ENCODE measurements at regions not wholly inside any gene's neighbourhood (a gene's known extent, or its start where the extent isn't known, plus 50 kb on each side); places are given as distances from the start of the nearest gene placed in this dataset.

DNA sequence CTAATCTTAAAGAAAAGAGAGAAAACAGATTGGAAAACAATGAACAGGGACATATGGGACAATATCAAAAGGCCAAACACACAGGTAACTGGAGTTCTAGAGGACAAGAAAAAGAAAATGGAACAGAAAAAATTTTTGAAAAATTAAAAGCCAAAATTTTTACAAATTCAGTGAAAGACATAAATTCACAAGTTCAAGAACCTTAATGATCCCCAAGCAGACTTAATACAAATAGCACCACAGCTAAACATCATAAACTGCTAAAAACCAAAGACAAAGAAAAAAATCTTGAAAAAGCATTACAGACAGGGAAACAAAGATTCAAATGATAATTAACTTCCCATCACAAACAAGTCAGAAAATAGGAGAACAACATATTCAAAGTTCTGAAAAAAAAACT is 338.5 kb upstream of the SLC30A5 start:
- TF ChIP-seq ZFX (IDR thresholded peaks at IDR 0.05; ENCODE audit: borderline replicate concordance), result no peak
- TF ChIP-seq, protein P1, sequence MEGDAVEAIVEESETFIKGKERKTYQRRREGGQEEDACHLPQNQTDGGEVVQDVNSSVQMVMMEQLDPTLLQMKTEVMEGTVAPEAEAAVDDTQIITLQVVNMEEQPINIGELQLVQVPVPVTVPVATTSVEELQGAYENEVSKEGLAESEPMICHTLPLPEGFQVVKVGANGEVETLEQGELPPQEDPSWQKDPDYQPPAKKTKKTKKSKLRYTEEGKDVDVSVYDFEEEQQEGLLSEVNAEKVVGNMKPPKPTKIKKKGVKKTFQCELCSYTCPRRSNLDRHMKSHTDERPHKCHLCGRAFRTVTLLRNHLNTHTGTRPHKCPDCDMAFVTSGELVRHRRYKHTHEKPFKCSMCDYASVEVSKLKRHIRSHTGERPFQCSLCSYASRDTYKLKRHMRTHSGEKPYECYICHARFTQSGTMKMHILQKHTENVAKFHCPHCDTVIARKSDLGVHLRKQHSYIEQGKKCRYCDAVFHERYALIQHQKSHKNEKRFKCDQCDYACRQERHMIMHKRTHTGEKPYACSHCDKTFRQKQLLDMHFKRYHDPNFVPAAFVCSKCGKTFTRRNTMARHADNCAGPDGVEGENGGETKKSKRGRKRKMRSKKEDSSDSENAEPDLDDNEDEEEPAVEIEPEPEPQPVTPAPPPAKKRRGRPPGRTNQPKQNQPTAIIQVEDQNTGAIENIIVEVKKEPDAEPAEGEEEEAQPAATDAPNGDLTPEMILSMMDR (IDR thresholded peaks at IDR 0.05), result no peak

DNA sequence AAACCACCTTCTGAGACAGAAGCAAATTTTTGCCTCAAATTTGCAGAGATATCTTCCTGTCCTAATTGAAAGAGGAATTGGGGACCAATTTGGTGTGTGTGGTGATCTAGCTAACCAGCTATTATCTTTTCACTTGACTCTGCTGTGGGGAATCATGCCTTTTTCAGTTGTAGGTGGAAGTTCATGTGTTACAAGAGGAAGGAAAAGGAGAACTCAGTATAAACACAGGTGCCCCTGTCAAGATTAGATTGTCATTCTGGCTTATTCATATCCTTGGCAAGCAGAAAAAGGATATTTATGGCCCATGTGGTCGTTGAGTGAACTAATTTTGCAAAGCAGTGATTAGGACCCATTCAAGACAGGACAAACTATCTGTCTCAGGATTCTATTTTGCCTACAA is 336.8 kb upstream of the SLC30A5 start:
- TF ChIP-seq, protein P1 (IDR thresholded peaks at IDR 0.05), result no peak
- no peak for TF ChIP-seq ZFX (IDR thresholded peaks at IDR 0.05; ENCODE audit: borderline replicate concordance)

More for the DNA sequence above, 338.5 kb upstream of the SLC30A5 start:
- H3K27ac ChIP-seq, result no peak overlapping the region

DNA sequence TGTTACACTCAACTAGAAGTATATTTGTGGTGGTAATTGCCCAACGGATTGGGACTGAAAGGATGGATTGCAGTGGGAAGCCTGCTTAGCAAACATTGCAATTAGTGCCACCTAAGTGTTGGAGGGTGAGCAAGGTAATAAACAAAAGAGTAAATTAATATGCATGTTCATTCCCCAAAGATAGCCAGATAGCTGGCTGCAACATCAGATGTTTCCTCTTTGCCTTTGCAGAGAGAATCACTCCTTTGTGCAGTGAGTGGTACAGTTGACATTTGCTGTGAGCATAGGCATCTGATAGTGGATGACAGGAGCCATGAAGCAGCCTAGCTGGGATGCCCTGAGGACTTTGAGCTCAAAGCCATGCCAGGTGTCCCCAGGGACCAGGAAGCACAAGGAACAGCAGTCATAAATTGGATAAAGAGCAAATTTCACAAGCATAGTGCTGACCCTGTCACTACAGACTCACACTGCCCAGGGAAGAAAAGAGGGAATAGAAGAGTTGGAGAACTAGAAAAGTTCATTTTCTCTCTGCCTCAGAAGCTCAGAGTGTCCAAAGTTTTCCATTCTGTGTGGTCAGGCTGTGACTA is 336.1 kb upstream of the SLC30A5 start:
- no peak for TF ChIP-seq ZFX (IDR thresholded peaks at IDR 0.05; ENCODE audit: borderline replicate concordance)
- TF ChIP-seq, protein P1 (IDR thresholded peaks at IDR 0.05), result no peak

More for the DNA sequence above, 336.8 kb upstream of the SLC30A5 start:
- H3K27ac ChIP-seq, result no peak overlapping the region

DNA sequence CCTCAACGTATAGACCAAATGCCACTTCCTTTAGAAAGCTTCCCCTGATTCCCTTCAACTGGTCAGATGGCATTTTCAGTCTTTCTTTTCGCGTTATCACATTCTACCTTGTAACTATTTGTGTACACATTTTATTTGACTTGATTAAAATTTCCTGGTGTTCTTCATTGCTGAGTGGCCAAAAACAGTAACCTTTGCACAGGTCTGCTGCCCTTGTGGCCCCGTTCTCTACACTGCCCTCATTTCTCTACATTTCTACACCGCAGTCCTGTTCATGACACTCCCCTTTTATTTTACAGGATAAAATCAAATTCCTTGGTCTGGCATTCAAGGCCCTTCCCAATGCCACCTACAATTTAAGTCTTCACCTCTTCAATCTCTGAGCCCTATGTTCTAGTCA is 334.2 kb upstream of the SLC30A5 start:
- H3K27ac ChIP-seq, result no peak overlapping the region
- TF ChIP-seq ZFX (IDR thresholded peaks at IDR 0.05; ENCODE audit: borderline replicate concordance), result no peak
- TF ChIP-seq, protein P1 (IDR thresholded peaks at IDR 0.05), result no peak

More for the DNA sequence above, 336.1 kb upstream of the SLC30A5 start:
- H3K27ac ChIP-seq, result no peak overlapping the region

DNA sequence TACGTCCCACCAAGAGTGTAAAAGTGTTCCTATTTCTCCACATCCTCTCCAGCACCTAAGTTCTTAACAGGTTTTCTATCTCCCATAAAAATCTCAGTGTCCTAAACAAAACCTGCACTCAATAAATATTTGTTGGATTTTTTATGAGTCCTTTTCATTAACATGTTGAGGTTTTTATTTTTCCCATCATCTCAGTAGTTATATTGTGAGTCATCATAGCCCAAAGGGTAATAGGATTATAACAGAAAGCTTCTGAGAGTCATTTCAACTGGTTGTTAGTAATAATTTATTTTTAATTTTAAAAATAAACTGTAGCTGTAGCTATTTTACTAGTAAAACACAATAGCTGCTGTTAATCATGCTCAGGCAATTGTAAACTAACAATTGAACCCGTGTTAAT is 331.6 kb upstream of the SLC30A5 start:
- H3K27ac ChIP-seq, result no peak overlapping the region
- TF ChIP-seq ZFX (IDR thresholded peaks at IDR 0.05; ENCODE audit: borderline replicate concordance), result no peak
- TF ChIP-seq, protein P1 (IDR thresholded peaks at IDR 0.05), result no peak

DNA sequence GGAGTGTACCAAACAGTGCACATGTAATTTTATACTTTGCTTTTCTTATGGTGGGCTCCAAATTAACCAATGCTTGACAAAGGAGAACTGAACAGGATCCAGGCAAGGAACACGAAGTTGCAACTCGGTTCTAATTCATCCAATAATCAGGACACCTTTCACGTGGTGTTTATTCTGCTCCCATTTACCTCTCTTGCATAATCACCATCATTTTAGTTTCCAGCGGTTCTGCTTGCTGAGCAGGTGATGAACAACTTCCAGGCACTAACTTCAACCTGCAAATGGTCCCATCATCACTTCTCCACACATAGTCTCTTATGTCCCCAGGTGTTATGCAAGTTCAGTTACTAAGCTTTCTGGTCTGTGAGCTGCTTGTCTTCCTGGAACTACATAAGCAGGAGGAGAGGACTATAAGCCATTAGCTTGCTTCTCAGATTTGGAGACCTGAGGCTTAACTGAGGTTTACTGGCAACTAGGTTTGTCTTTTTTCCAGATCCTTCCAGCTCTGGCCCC is 326.8 kb upstream of the SLC30A5 start:
- no peak overlapping the region for H3K27ac ChIP-seq
- TF ChIP-seq ZFX (IDR thresholded peaks at IDR 0.05; ENCODE audit: borderline replicate concordance), result no peak
- TF ChIP-seq, protein P1 (IDR thresholded peaks at IDR 0.05), result no peak

DNA sequence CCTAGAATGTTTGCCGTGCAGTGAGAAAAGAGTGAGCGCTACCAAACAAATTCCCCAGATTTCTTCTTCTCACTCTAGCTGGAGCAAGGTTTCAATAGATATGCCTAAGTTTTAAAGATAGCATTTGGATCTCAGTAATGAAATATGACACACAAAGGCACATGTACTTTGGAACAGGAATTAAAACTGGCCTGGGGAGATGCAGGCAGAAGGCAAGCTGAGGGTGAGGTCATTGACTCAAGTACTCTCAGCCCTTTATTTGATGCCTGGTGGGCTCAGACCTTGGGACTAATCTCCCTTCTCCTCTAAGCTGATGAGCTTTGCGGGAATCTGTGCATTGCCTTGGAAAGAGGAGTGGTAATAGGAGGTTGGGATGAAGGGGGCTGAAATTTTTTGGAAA is 323.3 kb upstream of the SLC30A5 start:
- no peak for TF ChIP-seq ZFX (IDR thresholded peaks at IDR 0.05; ENCODE audit: borderline replicate concordance)
- TF ChIP-seq, protein P1 (IDR thresholded peaks at IDR 0.05), result no peak
- H3K27ac ChIP-seq, result no peak overlapping the region
